ENCODE measurements at regions not wholly inside any gene's neighbourhood (a gene's known extent, or its start where the extent isn't known, plus 50 kb on each side); places are given as distances from the start of the nearest gene placed in this dataset.

DNA sequence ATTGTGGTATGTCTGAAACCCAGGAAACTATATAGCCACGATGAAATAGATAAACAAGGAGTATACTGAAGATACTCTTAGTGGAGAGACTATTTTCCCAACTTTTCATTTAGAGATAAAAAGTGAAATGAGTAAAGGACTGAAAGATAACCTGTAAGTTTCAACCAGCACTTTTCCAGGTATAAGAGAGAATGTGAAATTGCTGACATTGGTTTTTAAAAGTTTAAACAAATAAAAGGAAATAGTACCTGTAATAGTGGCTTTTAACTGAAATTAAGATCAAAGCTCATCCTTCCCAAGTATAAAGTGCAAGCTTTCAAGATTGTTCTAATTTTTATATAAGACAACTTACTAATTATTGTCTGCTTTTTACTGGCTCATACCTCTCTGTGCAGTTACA lies 130.2 kb upstream of the CCN2 start:
- Histone ChIP-seq H3K4me3 (no peak overlapping the region), H3K4me1 (ENCODE audit: control insufficient read depth in 1 of 2, low read depth in 2 of 2) (peaks cover 16 to 29% of the 10 kb centered on the region in 2 donors), H3K36me3 (no peaks in the 10 kb centered on the region), H3K9me3 (no peaks in the 10 kb centered on the region), H3K27ac (no peak overlapping the region), H3K27me3 (replicated peaks; ENCODE audit: insufficient read depth) (no peaks in the 10 kb centered on the region)
- ATAC-seq (ENCODE audit: insufficient number of reproducible peaks, low FRiP score, low read depth) (no peak), DNase-seq (ENCODE audit: low spot score) (no peak)
- TF ChIP-seq, protein P1, sequence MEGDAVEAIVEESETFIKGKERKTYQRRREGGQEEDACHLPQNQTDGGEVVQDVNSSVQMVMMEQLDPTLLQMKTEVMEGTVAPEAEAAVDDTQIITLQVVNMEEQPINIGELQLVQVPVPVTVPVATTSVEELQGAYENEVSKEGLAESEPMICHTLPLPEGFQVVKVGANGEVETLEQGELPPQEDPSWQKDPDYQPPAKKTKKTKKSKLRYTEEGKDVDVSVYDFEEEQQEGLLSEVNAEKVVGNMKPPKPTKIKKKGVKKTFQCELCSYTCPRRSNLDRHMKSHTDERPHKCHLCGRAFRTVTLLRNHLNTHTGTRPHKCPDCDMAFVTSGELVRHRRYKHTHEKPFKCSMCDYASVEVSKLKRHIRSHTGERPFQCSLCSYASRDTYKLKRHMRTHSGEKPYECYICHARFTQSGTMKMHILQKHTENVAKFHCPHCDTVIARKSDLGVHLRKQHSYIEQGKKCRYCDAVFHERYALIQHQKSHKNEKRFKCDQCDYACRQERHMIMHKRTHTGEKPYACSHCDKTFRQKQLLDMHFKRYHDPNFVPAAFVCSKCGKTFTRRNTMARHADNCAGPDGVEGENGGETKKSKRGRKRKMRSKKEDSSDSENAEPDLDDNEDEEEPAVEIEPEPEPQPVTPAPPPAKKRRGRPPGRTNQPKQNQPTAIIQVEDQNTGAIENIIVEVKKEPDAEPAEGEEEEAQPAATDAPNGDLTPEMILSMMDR (IDR thresholded peaks at IDR 0.05), result no peak

DNA sequence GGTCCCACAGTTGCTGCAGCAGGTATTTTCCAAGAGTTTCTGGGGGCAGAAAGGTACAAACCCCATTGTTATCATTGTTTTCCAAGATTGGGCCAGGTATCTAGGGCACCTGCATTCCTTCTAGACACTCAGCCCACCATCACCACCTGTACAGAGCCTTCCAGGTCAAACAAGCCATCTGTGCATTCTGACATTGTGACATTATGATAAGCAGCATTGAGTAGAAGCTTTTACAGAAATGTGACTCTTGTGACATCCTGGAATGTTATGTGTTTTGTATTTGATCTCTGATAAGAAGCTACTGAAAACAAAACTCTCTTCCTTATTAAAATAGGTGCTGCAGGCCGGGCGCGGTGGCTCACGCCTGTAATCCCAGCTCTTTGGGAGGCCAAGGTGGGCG lies 128.1 kb upstream of the CCN2 start:
- TF ChIP-seq, protein P1 (IDR thresholded peaks at IDR 0.05), result no peak
- peaks cover 8 to 15% of the 10 kb centered on the region in 2 donors for H3K4me1 ChIP-seq (ENCODE audit: control insufficient read depth in 1 of 2, low read depth in 2 of 2)
- H3K9me3 ChIP-seq, result no peaks in the 10 kb centered on the region
- H3K36me3 ChIP-seq, result no peaks in the 10 kb centered on the region
- no peak overlapping the region for H3K27ac ChIP-seq
- no peaks in the 10 kb centered on the region for H3K27me3 ChIP-seq (replicated peaks; ENCODE audit: insufficient read depth)
- DNase-seq (ENCODE audit: low spot score) (no peak), ATAC-seq (ENCODE audit: insufficient number of reproducible peaks, low FRiP score, low read depth) (no peak)
- H3K4me3 ChIP-seq, result no peak overlapping the region

DNA sequence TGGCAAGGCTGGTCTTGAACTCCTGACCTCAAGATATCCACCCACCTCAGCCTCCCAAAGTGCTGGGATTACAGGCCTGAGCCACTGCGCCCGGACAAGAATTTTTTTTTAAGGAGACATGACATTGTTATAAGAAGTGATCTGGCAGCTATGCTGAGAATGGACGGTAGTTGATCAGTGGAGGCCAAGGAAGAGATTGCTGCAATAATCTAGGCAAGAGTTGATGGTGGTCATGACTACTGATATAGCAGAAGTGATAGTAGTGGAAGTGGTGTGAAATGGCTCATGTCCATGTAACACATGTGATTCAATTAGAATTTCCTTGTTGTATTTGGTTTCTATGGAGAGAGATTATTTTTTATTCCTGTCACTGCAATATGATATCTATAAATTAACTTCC lies 125.3 kb upstream of the CCN2 start:
- H3K27me3 ChIP-seq (replicated peaks; ENCODE audit: insufficient read depth), result no peaks in the 10 kb centered on the region
- ATAC-seq (ENCODE audit: insufficient number of reproducible peaks, low FRiP score, low read depth), result no peak
- H3K4me3 ChIP-seq, result no peak overlapping the region
- no peaks in the 10 kb centered on the region for H3K36me3 ChIP-seq
- no peak for DNase-seq (ENCODE audit: low spot score)
- H3K9me3 ChIP-seq, result no peaks in the 10 kb centered on the region
- H3K4me1 ChIP-seq (ENCODE audit: control insufficient read depth in 1 of 2, low read depth in 2 of 2), result peaks cover 0 to 6% of the 10 kb centered on the region in 2 donors
- no peak overlapping the region for H3K27ac ChIP-seq
- TF ChIP-seq, protein P1 (IDR thresholded peaks at IDR 0.05), result no peak

DNA sequence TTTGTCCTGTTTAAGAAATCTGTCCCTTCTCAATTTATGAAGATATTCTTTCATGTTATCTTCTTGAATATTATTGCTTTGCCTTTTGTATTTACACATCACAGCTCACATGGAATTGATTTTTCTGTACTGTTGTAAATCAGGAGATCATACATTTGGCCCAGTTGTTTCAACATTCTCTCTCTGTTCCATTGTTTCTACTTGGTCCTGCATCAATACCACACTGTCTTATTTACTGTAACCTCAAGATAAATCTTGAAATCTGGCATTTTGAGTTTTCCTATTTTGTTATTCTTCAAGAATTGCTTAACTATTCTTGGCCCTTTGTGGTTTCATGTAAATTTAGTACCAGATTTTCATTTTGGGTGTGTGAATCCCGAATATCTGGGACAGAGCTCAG lies 121.7 kb upstream of the CCN2 start:
- TF ChIP-seq, protein P1 (IDR thresholded peaks at IDR 0.05), result no peak
- no peak for DNase-seq (ENCODE audit: low spot score)
- Histone ChIP-seq H3K27ac (no peak overlapping the region), H3K36me3 (no peaks in the 10 kb centered on the region), H3K27me3 (replicated peaks; ENCODE audit: insufficient read depth) (no peaks in the 10 kb centered on the region), H3K4me1 (ENCODE audit: control insufficient read depth in 1 of 2, low read depth in 2 of 2) (peaks cover 0 to 6% of the 10 kb centered on the region in 2 donors), H3K9me3 (no peaks in the 10 kb centered on the region), H3K4me3 (no peak overlapping the region)
- no peak for ATAC-seq (ENCODE audit: insufficient number of reproducible peaks, low FRiP score, low read depth)

DNA sequence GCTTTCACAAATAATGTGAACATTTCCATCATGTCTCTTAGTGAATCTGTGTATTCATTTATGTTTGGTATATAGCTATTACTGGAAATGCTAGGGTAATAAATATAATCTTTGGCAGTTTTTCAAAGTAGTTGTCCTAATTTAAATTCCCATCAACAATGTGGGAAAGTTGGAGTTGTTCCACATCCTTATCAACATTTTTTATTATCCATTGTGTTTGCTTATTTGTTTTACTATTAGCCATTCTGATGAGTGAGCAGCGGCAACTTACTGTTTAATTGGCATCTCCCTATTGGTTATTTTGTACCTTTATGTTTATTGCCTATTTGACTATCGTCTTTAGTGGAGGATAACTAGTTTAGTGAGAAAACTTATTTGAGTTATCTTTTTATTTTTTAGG lies 121.1 kb upstream of the CCN2 start:
- ATAC-seq (ENCODE audit: insufficient number of reproducible peaks, low FRiP score, low read depth) (no peak), DNase-seq (ENCODE audit: low spot score) (no peak)
- Histone ChIP-seq H3K36me3 (no peaks in the 10 kb centered on the region), H3K9me3 (no peaks in the 10 kb centered on the region), H3K4me3 (no peak overlapping the region), H3K4me1 (ENCODE audit: control insufficient read depth in 1 of 2, low read depth in 2 of 2) (peaks cover 0 to 6% of the 10 kb centered on the region in 2 donors), H3K27ac (no peak overlapping the region), H3K27me3 (replicated peaks; ENCODE audit: insufficient read depth) (no peaks in the 10 kb centered on the region)
- TF ChIP-seq, protein P1 (IDR thresholded peaks at IDR 0.05), result no peak

Data from thoracic aorta (tissue), 2 donors.